Natural killer cell (primary cell): ENCODE measurements at regions not wholly inside any gene's neighbourhood (a gene's known extent, or its start where the extent isn't known, plus 50 kb on each side); places are given as distances from the start of the nearest gene placed in this dataset.
"Not testable (repeated sequence)": the region's sequence is repeated elsewhere in the genome, so short reads cannot be mapped to it uniquely, and the experiment has no call there.

Source experiments
- ATAC-seq, 3 donors: fragments of 150-1000 bp in 2 of 3; fragments of 200-7000 bp in 1 of 3; cut with Tn5 transposase; 1 replicate in 1 of 3; 2 replicates in 2 of 3; pipeline ENCODE4 v1.10.0; 2021; ENCODE audit warnings: mild to moderate bottlenecking in 2 of 3, moderate library complexity in 2 of 3
- DNase-seq, 2 donors: peaks; one replicate each; pipeline versions ENCODE4 v3.0.0 to v3.0.0-alpha.2; 2013 to 2021; ENCODE audit warnings: mixed read lengths in 1 of 2
- H3K27ac ChIP-seq: one replicate; pipeline ENCODE4 v1.5.1; 2013; ENCODE audit warnings: mild to moderate bottlenecking, low read length
- H3K27me3 ChIP-seq: one replicate; pipeline ENCODE4 v1.6.1; 2013; ENCODE audit warnings: low read length; ENCODE audit not compliant: control insufficient read depth, insufficient read depth
- H3K36me3 ChIP-seq: one replicate; pipeline ENCODE4 v1.6.1; 2013; ENCODE audit warnings: low read length; ENCODE audit not compliant: control insufficient read depth, insufficient read depth
- H3K4me1 ChIP-seq: one replicate; pipeline ENCODE4 v1.6.1; 2013; ENCODE audit warnings: low read length; ENCODE audit not compliant: control insufficient read depth, insufficient read depth
- H3K4me3 ChIP-seq: one replicate; pipeline ENCODE4 v1.5.1; 2013; ENCODE audit warnings: low read length
- H3K9me3 ChIP-seq: one replicate; pipeline ENCODE4 v1.6.1; 2013; ENCODE audit warnings: low read length; ENCODE audit not compliant: control insufficient read depth, insufficient read depth
- H3K27ac Mint-ChIP-seq, 2 donors: one replicate each; pipeline ENCODE4 v1.8.0; 2022; ENCODE audit warnings: mild to moderate bottlenecking in 2 of 2, mixed read lengths in 2 of 2, moderate library complexity in 1 of 2
- H3K27me3 Mint-ChIP-seq, 2 donors: one replicate each; pipeline ENCODE4 v1.8.0; 2022; ENCODE audit warnings: low read depth in 2 of 2, mixed read lengths in 2 of 2
- H3K36me3 Mint-ChIP-seq: one replicate; pipeline ENCODE4 v1.8.0; 2022; ENCODE audit warnings: mixed read lengths
- H3K4me1 Mint-ChIP-seq, 2 donors: one replicate each; pipeline ENCODE4 v1.8.0; 2022; ENCODE audit warnings: mixed read lengths in 2 of 2
- H3K4me3 Mint-ChIP-seq: one replicate; pipeline ENCODE4 v1.8.0; 2022; ENCODE audit warnings: mild to moderate bottlenecking, moderate library complexity, mixed read lengths
- H3K9me3 Mint-ChIP-seq, 2 donors: one replicate each; pipeline ENCODE4 v1.8.0; 2022; ENCODE audit warnings: mixed read lengths in 2 of 2
- CTCF ChIP-seq: fragments of 200-600 bp; IDR thresholded peaks from one replicate; pipeline ENCODE4 v1.8.0; 2022; ENCODE audit warnings: antibody characterized with exemption
- WGBS: methylation state at CpG from one replicate; pipeline ENCODE4 v1.1.7; 2013; ENCODE audit warnings: missing lambda C conversion rate; ENCODE audit not compliant: insufficient coverage; 5-methylcytosine and 5-hydroxymethylcytosine counted together
- intact Hi-C: fragments of 100-400 bp; cut with micrococcal nuclease; formaldehyde crosslinking; loops from one replicate; pipeline ENCODE4 v1.14.2; 2022

- Histone ChIP-seq H3K36me3 (no peaks in the 10 kb centered on the region), H3K4me3 (no peak overlapping the region), H3K9me3 (peaks cover 4% of the 10 kb centered on the region), H3K27ac (no peak overlapping the region), H3K27me3 (no peaks in the 10 kb centered on the region), H3K4me1 (no peaks in the 10 kb centered on the region)
- 36% methylated on average over 6 of the region's 6 CpGs for WGBS
- H3K27ac Mint-ChIP-seq = no peak overlapping the region
- peak in 1 of 3 donors; percentile 39 for ATAC-seq
- H3K27me3 Mint-ChIP-seq = no peaks in the 10 kb centered on the region
- no peak for TF ChIP-seq CTCF
- intact Hi-C loops = no loop called here
- peaks cover 2 to 6% of the 10 kb centered on the region in 2 donors for H3K9me3 Mint-ChIP-seq
- H3K4me3 Mint-ChIP-seq = no peak overlapping the region
- H3K36me3 Mint-ChIP-seq = peaks cover 27% of the 10 kb centered on the region
- DNase-seq = no peak
- H3K4me1 Mint-ChIP-seq = peaks cover 11 to 15% of the 10 kb centered on the region in 2 donors
Observed at GRCh38 chr13:99758460-99759162, 213.0 kb downstream of the ZIC5 start.

- peaks cover 4% of the 10 kb centered on the region for H3K9me3 ChIP-seq
- no peak overlapping the region for H3K27ac ChIP-seq
- DNase-seq = no peak
- Mint-ChIP-seq H3K4me1 (peaks cover 11 to 18% of the 10 kb centered on the region in 2 donors), H3K27me3 (no peaks in the 10 kb centered on the region), H3K36me3 (peaks cover 24% of the 10 kb centered on the region), H3K27ac (no peak overlapping the region), H3K4me3 (no peak overlapping the region), H3K9me3 (peaks cover 2 to 6% of the 10 kb centered on the region in 2 donors)
- 89% methylated on average over 8 of the region's 8 CpGs for WGBS
- no peaks in the 10 kb centered on the region for H3K4me1 ChIP-seq
- no peak overlapping the region for H3K4me3 ChIP-seq
- intact Hi-C loops = no loop called here
- no peaks in the 10 kb centered on the region for H3K27me3 ChIP-seq
- ATAC-seq = no peak
- no peak for TF ChIP-seq CTCF
- no peaks in the 10 kb centered on the region for H3K36me3 ChIP-seq
Observed at GRCh38 chr13:99757756-99758459, 213.7 kb downstream of the ZIC5 start.

- H3K4me3 ChIP-seq = no peak overlapping the region
- no peaks in the 10 kb centered on the region for H3K27me3 ChIP-seq
- peaks cover 4% of the 10 kb centered on the region for H3K9me3 ChIP-seq
- ATAC-seq (no peak), DNase-seq (no peak)
- no peaks in the 10 kb centered on the region for H3K27me3 Mint-ChIP-seq
- peaks cover 10% of the 10 kb centered on the region for H3K36me3 Mint-ChIP-seq
- peaks cover 0 to under 1% of the 10 kb centered on the region in 2 donors for H3K9me3 Mint-ChIP-seq
- WGBS = 93% methylated on average over 1 of the region's 2 CpGs
- intact Hi-C loops = no loop called here
- no peaks in the 10 kb centered on the region for H3K36me3 ChIP-seq
- no peaks in the 10 kb centered on the region for H3K4me1 ChIP-seq
- H3K4me3 Mint-ChIP-seq = no peak overlapping the region
- H3K27ac ChIP-seq = no peak overlapping the region
- peaks cover 11 to 23% of the 10 kb centered on the region in 2 donors for H3K4me1 Mint-ChIP-seq
- no peak overlapping the region for H3K27ac Mint-ChIP-seq
- no peak for TF ChIP-seq CTCF
Observed at GRCh38 chr13:99756281-99756680, 215.3 kb downstream of the ZIC5 start.

- DNase-seq, H3K4me3 Mint-ChIP-seq, H3K36me3 ChIP-seq, H3K27me3 ChIP-seq, H3K27me3 Mint-ChIP-seq, intact Hi-C loops, H3K27ac ChIP-seq, ATAC-seq, H3K9me3 ChIP-seq, H3K4me1 ChIP-seq, H3K27ac Mint-ChIP-seq, H3K4me3 ChIP-seq, H3K36me3 Mint-ChIP-seq, H3K9me3 Mint-ChIP-seq: not testable (repeated sequence)
- peaks cover 11 to 23% of the 10 kb centered on the region in 2 donors for H3K4me1 Mint-ChIP-seq
- 97% methylated on average over 18 of the region's 18 CpGs for WGBS
Observed at GRCh38 chr13:99754750-99755149, 216.8 kb downstream of the ZIC5 start.
